ENCODE measurements at regions not wholly inside any gene's neighbourhood (a gene's known extent, or its start where the extent isn't known, plus 50 kb on each side); places are given as distances from the start of the nearest gene placed in this dataset.

GRCh38 chr1:87231703-87232367, 96.8 kb upstream of the LMO4 start (continued):
- TF ChIP-seq NRF1 (IDR thresholded peaks at IDR 0.05; ENCODE audit: low read depth, low read length) (no peak), USF1 (IDR thresholded peaks at IDR 0.05; ENCODE audit: borderline replicate concordance, low read depth) (no peak), RCOR1 (IDR thresholded peaks at IDR 0.05; ENCODE audit: low read length) (no peak)

GRCh38 chr1:87236585-87236984, 92.1 kb upstream of the LMO4 start:
- Histone ChIP-seq H3K4me3 (ENCODE audit: low read depth in 2 of 2, low read length in 1 of 2) (peak overlapping the region in 1 of 2 experiments; percentile 33; a peak in 1 of 4 replicates), H3K27me3 (ENCODE audit: insufficient read depth) (no peaks in the 10 kb centered on the region), H3K4me1 (ENCODE audit: control insufficient read depth in 1 of 2, insufficient read depth in 2 of 2, low read depth in 1 of 2, low read length in 1 of 2) (no peaks in the 10 kb centered on the region), H3F3A (replicated peaks; ENCODE audit: insufficient read depth) (no peaks in the 10 kb centered on the region), H3K9me2 (no peaks in the 10 kb centered on the region), H3K4me2 (no peak overlapping the region), H2AFZ (ENCODE audit: low read depth) (no peak overlapping the region), H4K20me1 (ENCODE audit: insufficient read depth) (no peaks in the 10 kb centered on the region), H3K79me2 (ENCODE audit: insufficient read depth) (no peaks in the 10 kb centered on the region), H3K27ac (ENCODE audit: low read depth in 2 of 2, low read length in 1 of 2) (no peak overlapping the region), H3K9me3 (no peaks in the 10 kb centered on the region), H3K9ac (no peak overlapping the region), H3K36me3 (replicated peaks in 1 of 2; ENCODE audit: control insufficient read depth in 1 of 2, insufficient read depth in 2 of 2, low read length in 1 of 2) (no peaks in the 10 kb centered on the region)
- WGBS (ENCODE audit: low lambda C conversion rate), result 80% methylated on average over 2 of the region's 2 CpGs
- no peak for TF ChIP-seq TAF1 (IDR thresholded peaks at IDR 0.05; ENCODE audit: borderline replicate concordance, low read depth, low read length)
- TF ChIP-seq TCF12 (IDR thresholded peaks at IDR 0.05), result no peak
- no peak for TF ChIP-seq MXI1 (IDR thresholded peaks at IDR 0.05; ENCODE audit: low read depth, low read length)
- TF ChIP-seq JUND (IDR thresholded peaks at IDR 0.05), result no peak
- no peak for TF ChIP-seq FOXM1 (IDR thresholded peaks at IDR 0.05; ENCODE audit: low read depth)
- no peak for TF ChIP-seq CTCF (IDR thresholded peaks at IDR 0.05)
- TF ChIP-seq FOSL2 (IDR thresholded peaks at IDR 0.05; ENCODE audit: borderline replicate concordance, low read depth), result no peak
- no peak for TF ChIP-seq GATA2 (CRISPR knock-in tag; IDR thresholded peaks at IDR 0.05)
- TF ChIP-seq SMC3 (IDR thresholded peaks at IDR 0.05; ENCODE audit: low read depth, low read length), result no peak
- TF ChIP-seq PBX3 (IDR thresholded peaks at IDR 0.05), result no peak
- no peak for TF ChIP-seq YY1 (IDR thresholded peaks at IDR 0.05; ENCODE audit: low read depth)
- TF ChIP-seq RFX5 (IDR thresholded peaks at IDR 0.05; ENCODE audit: low read length), result no peak
- no peak for TF ChIP-seq USF1 (IDR thresholded peaks at IDR 0.05; ENCODE audit: borderline replicate concordance, low read depth)
- TF ChIP-seq EP300 (IDR thresholded peaks at IDR 0.05; ENCODE audit: borderline replicate concordance in 1 of 2, low read depth in 1 of 2, low read length in 1 of 2), result no peak
- no peak for TF ChIP-seq TEAD4 (IDR thresholded peaks at IDR 0.05; ENCODE audit: borderline replicate concordance, insufficient read depth)
- no peak for TF ChIP-seq EZH2phosphoT487 (IDR thresholded peaks at IDR 0.05; ENCODE audit: borderline replicate concordance, low read depth)
- TF ChIP-seq RCOR1 (IDR thresholded peaks at IDR 0.05; ENCODE audit: low read length), result no peak
- TF ChIP-seq GABPA (IDR thresholded peaks at IDR 0.05; ENCODE audit: low read depth), result no peak
- ChIA-PET CTCF (interaction anchor here (0.9 kb wide), 1 partner anchor 47 kb away, joined by 3 read pairs; no protein-coding TSS in a partner anchor), POLR2A (no interaction called here)
- DNase-seq, result no peak

Data from SK-N-SH (cell line).